Ascending aorta (tissue), 2 donors: ENCODE measurements at regions not wholly inside any gene's neighbourhood (a gene's known extent, or its start where the extent isn't known, plus 50 kb on each side); places are given as distances from the start of the nearest gene placed in this dataset.

Experiments used
- DNase-seq, 2 donors: peaks; one replicate each; pipeline ENCODE4 v3.0.0-alpha.2; 2019; ENCODE audit warnings: low spot score in 2 of 2
- H3K27ac ChIP-seq, 2 donors: fragments of 200-600 bp; sonication (generic); one replicate each; pipeline ENCODE4 v1.5.1; 2016 to 2017; ENCODE audit warnings: mild to moderate bottlenecking in 1 of 2
- H3K27me3 ChIP-seq: fragments of 200-600 bp; sonication (generic); one replicate; pipeline ENCODE4 v1.5.1; 2017
- H3K36me3 ChIP-seq, 2 donors: fragments of 200-600 bp; sonication (generic); one replicate each; pipeline ENCODE4 v1.5.1; 2016
- H3K4me1 ChIP-seq, 2 donors: fragments of 200-600 bp; sonication (generic); one replicate each; pipeline ENCODE4 v1.5.1; 2016 to 2017; ENCODE audit warnings: mild to moderate bottlenecking in 1 of 2
- H3K4me3 ChIP-seq, 2 donors: fragments of 200-600 bp; sonication (generic); one replicate each; pipeline ENCODE4 v1.5.1; 2016 to 2017; ENCODE audit warnings: mild to moderate bottlenecking in 1 of 2
- H3K9me3 ChIP-seq, 2 donors: fragments of 200-600 bp; sonication (generic); one replicate each; pipeline ENCODE4 v1.5.1; 2016
- intact Hi-C: fragments of 100-400 bp; cut with DNase I; formaldehyde crosslinking; loops from one replicate; pipeline ENCODE4 v1.15.1; 2023
- TF ChIP-seq, protein P1 (sequence below), 3 experiments: fragments of 200-600 bp in 2 of 3; fragments of 450-650 bp in 1 of 3; sonication (generic) in 2 of 3; IDR thresholded peaks; one replicate each; pipeline ENCODE4 v1.5.1; 2016 to 2019; ENCODE audit warnings: antibody characterized with exemption in 3 of 3, mild to moderate bottlenecking in 1 of 3, moderate library complexity in 1 of 3

GRCh38 chr6:137763436-137763835, 103.6 kb upstream of the TNFAIP3 start:
- Histone ChIP-seq H3K27me3 (no peaks in the 10 kb centered on the region), H3K4me3 (no peak overlapping the region), H3K4me1 (no peaks in the 10 kb centered on the region), H3K36me3 (no peaks in the 10 kb centered on the region), H3K9me3 (no peaks in the 10 kb centered on the region), H3K27ac (no peak overlapping the region)
- TF ChIP-seq, protein P1, sequence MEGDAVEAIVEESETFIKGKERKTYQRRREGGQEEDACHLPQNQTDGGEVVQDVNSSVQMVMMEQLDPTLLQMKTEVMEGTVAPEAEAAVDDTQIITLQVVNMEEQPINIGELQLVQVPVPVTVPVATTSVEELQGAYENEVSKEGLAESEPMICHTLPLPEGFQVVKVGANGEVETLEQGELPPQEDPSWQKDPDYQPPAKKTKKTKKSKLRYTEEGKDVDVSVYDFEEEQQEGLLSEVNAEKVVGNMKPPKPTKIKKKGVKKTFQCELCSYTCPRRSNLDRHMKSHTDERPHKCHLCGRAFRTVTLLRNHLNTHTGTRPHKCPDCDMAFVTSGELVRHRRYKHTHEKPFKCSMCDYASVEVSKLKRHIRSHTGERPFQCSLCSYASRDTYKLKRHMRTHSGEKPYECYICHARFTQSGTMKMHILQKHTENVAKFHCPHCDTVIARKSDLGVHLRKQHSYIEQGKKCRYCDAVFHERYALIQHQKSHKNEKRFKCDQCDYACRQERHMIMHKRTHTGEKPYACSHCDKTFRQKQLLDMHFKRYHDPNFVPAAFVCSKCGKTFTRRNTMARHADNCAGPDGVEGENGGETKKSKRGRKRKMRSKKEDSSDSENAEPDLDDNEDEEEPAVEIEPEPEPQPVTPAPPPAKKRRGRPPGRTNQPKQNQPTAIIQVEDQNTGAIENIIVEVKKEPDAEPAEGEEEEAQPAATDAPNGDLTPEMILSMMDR (IDR thresholded peaks at IDR 0.05), result no peak
- DNase-seq, result no peak
- intact Hi-C loops, result no loop called here

GRCh38 chr6:137763886-137764285, 103.2 kb upstream of the TNFAIP3 start:
- no peaks in the 10 kb centered on the region for H3K27me3 ChIP-seq
- H3K36me3 ChIP-seq, result no peaks in the 10 kb centered on the region
- no peaks in the 10 kb centered on the region for H3K9me3 ChIP-seq
- intact Hi-C loops, result no loop called here
- no peaks in the 10 kb centered on the region for H3K4me1 ChIP-seq
- no peak for DNase-seq
- H3K27ac ChIP-seq, result no peak overlapping the region
- no peak overlapping the region for H3K4me3 ChIP-seq
- TF ChIP-seq, protein P1 (IDR thresholded peaks at IDR 0.05), result no peak

- TF ChIP-seq, protein P1 (IDR thresholded peaks at IDR 0.05), result no peak
- DNase-seq, result no peak
- Histone ChIP-seq H3K4me1 (no peaks in the 10 kb centered on the region), H3K27me3 (no peaks in the 10 kb centered on the region), H3K9me3 (no peaks in the 10 kb centered on the region), H3K27ac (no peak overlapping the region), H3K36me3 (no peaks in the 10 kb centered on the region), H3K4me3 (no peak overlapping the region)
- intact Hi-C loops, result no loop called here
Measured at GRCh38 chr6:137764464-137764863, 102.6 kb upstream of the TNFAIP3 start.

DNA sequence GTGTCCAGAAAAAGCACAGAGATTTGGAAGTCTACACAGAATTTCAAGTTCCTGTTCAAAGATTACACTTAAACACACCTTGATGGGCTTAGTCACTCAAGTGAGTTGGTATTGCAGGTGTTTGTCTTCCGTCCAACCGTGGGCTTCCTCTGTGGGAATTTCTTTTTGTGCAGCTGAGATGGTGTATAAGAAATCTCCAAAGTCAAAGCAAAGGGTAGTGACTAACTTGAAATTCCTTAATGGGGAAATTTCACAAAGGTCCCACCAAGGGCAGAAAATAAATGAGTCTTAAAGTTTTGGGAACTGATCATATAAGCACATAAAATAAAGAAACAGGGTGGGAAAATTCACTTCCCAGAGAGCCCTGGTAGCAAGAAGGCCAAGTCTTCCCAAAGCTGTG, 102.0 kb upstream of the TNFAIP3 start:
- Histone ChIP-seq H3K27ac (no peak overlapping the region), H3K36me3 (no peaks in the 10 kb centered on the region), H3K27me3 (no peaks in the 10 kb centered on the region), H3K4me3 (no peak overlapping the region), H3K9me3 (no peaks in the 10 kb centered on the region), H3K4me1 (no peaks in the 10 kb centered on the region)
- TF ChIP-seq, protein P1 (IDR thresholded peaks at IDR 0.05), result no peak
- DNase-seq, result no peak
- intact Hi-C loops, result no loop called here

- Histone ChIP-seq H3K4me3 (no peak overlapping the region), H3K27ac (no peak overlapping the region), H3K9me3 (no peaks in the 10 kb centered on the region), H3K4me1 (no peaks in the 10 kb centered on the region), H3K27me3 (no peaks in the 10 kb centered on the region), H3K36me3 (no peaks in the 10 kb centered on the region)
- intact Hi-C loops, result no loop called here
- no peak for DNase-seq
- TF ChIP-seq, protein P1 (IDR thresholded peaks at IDR 0.05), result no peak
Measured at GRCh38 chr6:137766596-137767370, 100.3 kb upstream of the TNFAIP3 start.
